ENCODE measurements at regions not wholly inside any gene's neighbourhood (a gene's known extent, or its start where the extent isn't known, plus 50 kb on each side); places are given as distances from the start of the nearest gene placed in this dataset.
A peak's percentile ranks its signal among the peaks of the same experiment; 100 is the strongest.
"Not testable (repeated sequence)": the region's sequence is repeated elsewhere in the genome, so short reads cannot be mapped to it uniquely, and the experiment has no call there.

- peak; percentile 88 for DNase-seq
- CTCF ChIA-PET: interaction anchor here (0.6 to 1.9 kb wide), 7 partner anchors 454 to 852 kb away, joined by 3 to 8 read pairs (median 5); no protein-coding TSS in a partner anchor
- intact Hi-C loops (cut with micrococcal nuclease; ENCODE audit: unreplicated experiment): loop anchor here (1.0 to 2.0 kb wide), 2 partner anchors 70 to 591 kb away; partner anchors contain the start of gene RHOU
- Mint-ChIP-seq H3K36me3 (ENCODE audit: insufficient read depth, unreplicated experiment) (no peaks in the 10 kb centered on the region), H3K4me3 (ENCODE audit: low read depth, unreplicated experiment) (peak overlapping the region; percentile 23), H3K4me1 (ENCODE audit: low read depth, unreplicated experiment) (peaks cover 40% of the 10 kb centered on the region), H3K9me3 (ENCODE audit: low read depth, unreplicated experiment) (no peaks in the 10 kb centered on the region), H3K27me3 (ENCODE audit: unreplicated experiment) (no peaks in the 10 kb centered on the region), H3K27ac (ENCODE audit: unreplicated experiment) (no peak overlapping the region)
- BruUV-seq (replicated peaks): no TSS peak
- TF ChIP-seq CTCF (IDR thresholded peaks at IDR 0.05; ENCODE audit: unreplicated experiment): peak; percentile 79
These were observed 70.8 kb upstream of the RHOU start for GRCh38 chr1:228664399-228664914.

DNA sequence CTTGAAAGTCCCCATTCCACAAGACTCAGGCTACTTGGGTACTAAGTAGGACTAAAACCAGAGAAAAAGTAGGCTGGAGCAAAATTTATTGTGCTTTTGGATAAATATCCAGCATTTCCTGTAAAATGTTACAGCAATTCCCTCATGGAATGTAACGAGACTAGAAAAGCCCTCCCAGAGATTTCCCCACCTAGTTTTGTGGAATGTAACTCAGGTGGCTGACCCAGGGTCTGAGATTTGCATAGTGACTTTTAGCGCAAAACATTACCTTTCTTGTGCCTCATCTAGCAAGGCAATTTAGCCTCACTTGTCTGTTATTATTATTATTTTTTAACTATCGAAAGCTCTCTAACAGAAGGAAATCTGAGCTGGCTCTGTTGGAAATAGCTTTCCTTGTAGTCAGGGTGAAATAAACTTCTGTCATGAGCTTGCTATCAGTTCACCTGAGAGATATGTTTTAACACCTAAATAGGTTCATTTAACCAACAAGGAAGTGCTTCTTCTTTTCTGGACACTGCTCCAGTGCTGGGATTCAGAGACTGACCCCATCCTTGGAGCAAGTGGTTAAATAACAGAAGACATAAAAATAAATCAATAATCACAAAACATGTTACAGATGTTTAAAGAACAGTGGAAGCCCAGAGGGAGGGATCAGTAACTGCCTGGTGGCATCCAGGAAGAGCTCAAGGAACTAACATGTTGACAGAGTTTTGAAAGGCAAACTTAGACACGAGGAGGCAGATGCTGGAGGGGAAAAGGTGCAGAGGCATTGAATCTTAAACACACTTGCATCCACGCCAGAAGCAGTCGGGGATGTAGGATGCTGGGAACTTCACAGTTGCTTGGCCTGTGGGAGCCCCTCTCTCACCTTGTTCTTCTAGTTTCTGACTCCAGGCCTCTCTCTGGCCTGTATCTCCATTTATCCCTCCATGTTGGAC lies 68.3 kb upstream of the RHOU start:
- Mint-ChIP-seq H3K4me3 (ENCODE audit: low read depth, unreplicated experiment) (no peak overlapping the region), H3K27me3 (ENCODE audit: unreplicated experiment) (no peaks in the 10 kb centered on the region), H3K27ac (ENCODE audit: unreplicated experiment) (peak overlapping the region; percentile 53), H3K4me1 (ENCODE audit: low read depth, unreplicated experiment) (peaks cover 49% of the 10 kb centered on the region), H3K36me3 (ENCODE audit: insufficient read depth, unreplicated experiment) (no peaks in the 10 kb centered on the region), H3K9me3 (ENCODE audit: low read depth, unreplicated experiment) (no peaks in the 10 kb centered on the region)
- CTCF ChIA-PET: interaction anchor here (0.7 kb wide), 1 partner anchor 595 kb away, joined by 4 read pairs; no protein-coding TSS in a partner anchor
- no peak for TF ChIP-seq CTCF (IDR thresholded peaks at IDR 0.05; ENCODE audit: unreplicated experiment)
- no TSS peak for BruUV-seq (replicated peaks)
- DNase-seq: no peak
- intact Hi-C loops (cut with micrococcal nuclease; ENCODE audit: unreplicated experiment): no loop called here

DNA sequence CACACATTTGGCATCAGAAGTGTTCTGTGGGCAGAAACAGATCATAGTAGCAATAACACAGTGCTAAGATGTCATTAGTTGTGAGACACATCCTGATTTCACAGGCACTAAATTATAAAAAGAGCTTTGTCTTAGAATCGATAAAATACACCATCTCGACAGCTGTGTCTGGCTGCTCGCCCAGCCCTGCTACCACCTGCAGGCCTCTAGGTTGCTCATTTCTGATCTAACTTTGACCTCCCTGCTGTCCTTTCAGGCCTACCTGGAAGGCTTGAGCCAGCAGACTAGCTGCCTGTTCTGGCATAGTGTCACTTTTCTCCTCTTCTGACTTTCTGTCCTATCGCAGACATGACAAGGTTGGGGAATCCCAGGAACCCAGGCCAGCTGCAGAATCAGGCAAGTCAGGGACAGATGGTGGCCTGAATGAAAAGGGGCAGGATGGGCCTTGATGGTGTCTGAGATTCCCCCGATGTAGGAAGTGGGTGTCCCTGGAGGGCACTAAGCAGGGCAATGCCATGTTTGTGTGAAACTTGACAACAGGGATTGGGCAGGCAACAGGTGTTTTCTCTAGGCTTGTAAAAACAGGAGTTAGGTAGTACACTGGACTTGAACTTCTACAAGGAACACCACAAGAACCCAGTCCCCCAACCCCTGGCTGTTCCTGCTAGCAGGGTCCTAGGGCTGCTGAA lies 66.6 kb upstream of the RHOU start:
- Mint-ChIP-seq H3K27me3 (ENCODE audit: unreplicated experiment) (no peaks in the 10 kb centered on the region), H3K27ac (ENCODE audit: unreplicated experiment) (peak overlapping the region; percentile 28), H3K36me3 (ENCODE audit: insufficient read depth, unreplicated experiment) (no peaks in the 10 kb centered on the region), H3K4me3 (ENCODE audit: low read depth, unreplicated experiment) (no peak overlapping the region), H3K9me3 (ENCODE audit: low read depth, unreplicated experiment) (no peaks in the 10 kb centered on the region), H3K4me1 (ENCODE audit: low read depth, unreplicated experiment) (peaks cover 46% of the 10 kb centered on the region)
- intact Hi-C loops (cut with micrococcal nuclease; ENCODE audit: unreplicated experiment): no loop called here
- no peak for TF ChIP-seq CTCF (IDR thresholded peaks at IDR 0.05; ENCODE audit: unreplicated experiment)
- no TSS peak for BruUV-seq (replicated peaks)
- peak; percentile 72 for DNase-seq
- CTCF ChIA-PET: interaction anchor here (0.6 to 1.8 kb wide), 7 partner anchors 22 to 813 kb away, joined by 3 to 11 read pairs (median 4); no protein-coding TSS in a partner anchor

GRCh38 chr1:228669242-228669585 lies 66.1 kb upstream of the RHOU start:
- intact Hi-C loops (cut with micrococcal nuclease; ENCODE audit: unreplicated experiment): no loop called here
- Mint-ChIP-seq H3K9me3 (ENCODE audit: low read depth, unreplicated experiment) (no peaks in the 10 kb centered on the region), H3K4me1 (ENCODE audit: low read depth, unreplicated experiment) (peaks cover 41% of the 10 kb centered on the region), H3K27me3 (ENCODE audit: unreplicated experiment) (no peaks in the 10 kb centered on the region), H3K27ac (ENCODE audit: unreplicated experiment) (no peak overlapping the region), H3K36me3 (ENCODE audit: insufficient read depth, unreplicated experiment) (no peaks in the 10 kb centered on the region), H3K4me3 (ENCODE audit: low read depth, unreplicated experiment) (no peak overlapping the region)
- CTCF ChIA-PET: interaction anchor here (0.6 to 1.8 kb wide), 5 partner anchors 22 to 798 kb away, joined by 3 to 11 read pairs (median 6); no protein-coding TSS in a partner anchor
- BruUV-seq (replicated peaks): no TSS peak
- TF ChIP-seq CTCF (IDR thresholded peaks at IDR 0.05; ENCODE audit: unreplicated experiment): no peak
- no peak for DNase-seq

DNA sequence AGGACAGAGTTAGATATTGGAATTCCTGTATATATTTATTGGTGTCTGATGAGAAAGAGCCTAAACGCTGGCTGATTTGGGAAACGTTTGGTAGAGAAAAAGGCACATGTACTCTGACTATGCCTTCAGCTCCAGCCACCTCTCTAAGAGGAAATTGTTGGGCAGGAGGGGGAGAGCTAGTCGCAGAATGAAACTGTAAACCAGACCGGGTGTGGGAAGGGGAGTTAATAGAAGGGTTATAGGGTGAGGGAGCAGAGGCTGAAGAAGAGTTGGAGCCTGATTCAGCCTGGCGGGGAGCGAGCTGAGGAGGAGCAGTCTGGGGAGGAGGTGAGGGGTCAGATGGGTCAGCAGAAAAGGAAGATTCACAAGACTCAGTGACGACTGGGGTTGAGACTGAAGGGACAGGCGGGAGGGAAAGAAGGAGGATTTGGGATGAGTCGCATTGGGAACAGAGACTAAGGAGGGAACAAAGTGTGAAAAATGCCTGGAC lies 54.2 kb upstream of the RHOU start:
- H3K4me3 Mint-ChIP-seq (ENCODE audit: low read depth, unreplicated experiment); intact Hi-C loops (cut with micrococcal nuclease; ENCODE audit: unreplicated experiment); CTCF ChIA-PET; BruUV-seq (replicated peaks); H3K4me1 Mint-ChIP-seq (ENCODE audit: low read depth, unreplicated experiment); H3K36me3 Mint-ChIP-seq (ENCODE audit: insufficient read depth, unreplicated experiment); H3K9me3 Mint-ChIP-seq (ENCODE audit: low read depth, unreplicated experiment); H3K27ac Mint-ChIP-seq (ENCODE audit: unreplicated experiment); DNase-seq: not testable (repeated sequence)
- H3K27me3 Mint-ChIP-seq (ENCODE audit: unreplicated experiment): peaks cover 28% of the 10 kb centered on the region

All from Calu3 (cell line).